Mucosa of rectum (tissue), 2 donors: ENCODE measurements at regions not wholly inside any gene's neighbourhood (a gene's known extent, or its start where the extent isn't known, plus 50 kb on each side); places are given as distances from the start of the nearest gene placed in this dataset.
"Not testable (repeated sequence)": the region's sequence is repeated elsewhere in the genome, so short reads cannot be mapped to it uniquely, and the experiment has no call there.

Experiments used
- H3K27ac ChIP-seq, 2 donors: one replicate each; pipeline ENCODE4 v1.7.0; 2013; ENCODE audit warnings: inconsistent platforms in 2 of 2, low read depth in 2 of 2, low read length in 2 of 2
- H3K27me3 ChIP-seq, 2 donors: one replicate each; pipeline ENCODE4 v1.7.0; 2013; ENCODE audit warnings: low read length in 2 of 2; ENCODE audit not compliant: control insufficient read depth in 2 of 2, insufficient read depth in 2 of 2
- H3K36me3 ChIP-seq, 2 donors: one replicate each; pipeline ENCODE4 v1.7.0; 2013; ENCODE audit warnings: low read length in 2 of 2; ENCODE audit not compliant: control insufficient read depth in 2 of 2, insufficient read depth in 2 of 2
- H3K4me1 ChIP-seq, 2 donors: one replicate each; pipeline ENCODE4 v1.7.0; 2013; ENCODE audit warnings: low read length in 2 of 2, mild to moderate bottlenecking in 1 of 2; ENCODE audit not compliant: control insufficient read depth in 2 of 2, insufficient read depth in 2 of 2
- H3K4me3 ChIP-seq, 2 donors: one replicate each; pipeline ENCODE4 v1.7.0; 2013; ENCODE audit warnings: low read length in 2 of 2
- H3K9ac ChIP-seq, 2 donors: one replicate each; pipeline ENCODE4 v1.7.0; 2013; ENCODE audit warnings: low read length in 2 of 2, low read depth in 1 of 2, mild to moderate bottlenecking in 1 of 2
- H3K9me3 ChIP-seq, 2 donors: one replicate each; pipeline ENCODE4 v1.7.0; 2013; ENCODE audit warnings: low read length in 2 of 2; ENCODE audit not compliant: control insufficient read depth in 2 of 2
- donor health status: healthy.
- donor health status: Normal muscosa, but diverticular disease.

DNA sequence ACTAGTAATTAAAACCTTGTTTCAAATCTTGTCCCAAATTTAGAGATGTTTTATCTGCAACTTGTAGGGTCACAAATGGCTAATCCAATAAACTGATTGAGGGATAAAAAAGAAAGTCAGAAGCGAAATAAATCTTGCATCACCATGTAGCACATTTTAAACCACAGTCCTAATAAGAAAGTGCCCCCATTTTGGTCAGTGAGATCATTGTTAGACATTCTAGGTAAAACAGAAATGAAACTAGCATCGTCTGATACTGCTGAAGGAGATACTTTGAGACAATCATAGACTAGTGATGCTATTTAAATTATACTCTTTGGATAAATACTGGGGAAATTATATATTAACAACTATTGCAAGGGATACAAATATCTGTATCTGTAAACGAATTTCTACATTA, 247.9 kb downstream of the AMY1C start:
- Histone ChIP-seq H3K27me3 (no peaks in the 10 kb centered on the region), H3K27ac (no peak overlapping the region), H3K9ac (no peak overlapping the region), H3K36me3 (no peaks in the 10 kb centered on the region), H3K4me1 (no peaks in the 10 kb centered on the region), H3K4me3 (no peak overlapping the region), H3K9me3 (no peaks in the 10 kb centered on the region)

DNA sequence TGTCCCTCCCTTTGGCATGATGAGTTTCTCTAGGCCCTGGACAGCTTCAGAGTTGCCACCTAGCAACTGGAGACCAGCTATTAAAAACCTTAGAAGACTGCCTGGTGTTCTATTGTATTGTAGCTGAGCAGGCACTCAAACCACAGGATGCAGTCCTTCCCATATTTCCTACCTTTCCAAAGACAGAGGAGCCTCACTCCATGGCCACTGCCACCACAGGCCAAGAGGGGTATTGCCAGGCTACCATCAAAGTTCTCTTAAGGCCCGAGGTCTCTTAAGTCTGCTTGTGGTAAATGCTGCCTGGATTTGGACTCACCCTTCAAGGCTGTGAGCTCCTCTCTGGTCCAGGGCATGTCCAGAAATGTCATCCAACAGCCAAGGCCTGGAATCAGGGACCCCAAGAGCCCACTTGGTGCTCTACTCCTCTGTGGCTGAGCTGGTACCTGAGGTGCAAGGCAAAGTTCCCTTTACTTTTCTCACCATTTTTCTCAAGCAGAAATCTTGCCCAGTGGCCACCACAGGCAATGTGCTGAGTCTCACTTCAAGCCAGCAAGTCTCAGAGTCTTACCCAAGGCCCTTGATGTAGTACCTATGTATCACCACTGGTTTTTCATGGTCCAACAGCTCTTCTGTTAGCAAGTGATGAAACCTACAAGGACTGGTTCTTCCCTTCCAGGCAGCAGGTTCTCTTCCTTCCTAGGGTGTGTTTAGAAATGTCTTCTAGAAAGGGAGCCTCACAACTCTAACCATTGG, 269.4 kb downstream of the AMY1C start:
- H3K36me3 ChIP-seq: no peaks in the 10 kb centered on the region
- H3K4me3 ChIP-seq: no peak overlapping the region
- no peaks in the 10 kb centered on the region for H3K4me1 ChIP-seq
- no peak overlapping the region for H3K9ac ChIP-seq
- no peak overlapping the region for H3K27ac ChIP-seq
- H3K27me3 ChIP-seq: no peaks in the 10 kb centered on the region
- peaks cover 0 to 2% of the 10 kb centered on the region in 2 donors for H3K9me3 ChIP-seq

DNA sequence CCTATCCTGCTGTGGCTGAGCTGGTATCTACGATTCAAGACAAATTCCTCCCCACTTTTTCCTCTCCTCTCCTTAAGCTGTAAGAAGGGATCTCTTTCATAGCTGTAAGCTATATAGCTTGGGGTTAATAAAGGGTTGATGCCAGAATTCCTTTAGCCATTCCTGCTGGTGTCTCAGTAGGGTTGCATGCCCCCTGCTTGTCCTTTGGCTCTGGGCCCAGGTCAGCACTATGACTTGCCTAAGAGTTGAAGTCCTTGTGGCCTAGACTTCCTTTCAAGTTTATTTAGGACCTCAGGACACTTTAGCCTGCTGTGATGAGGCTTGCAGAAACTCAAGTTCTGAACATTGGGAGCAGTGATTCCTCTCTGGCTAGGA, 270.0 kb downstream of the AMY1C start:
- Histone ChIP-seq H3K9ac (no peak overlapping the region), H3K4me1 (no peaks in the 10 kb centered on the region), H3K36me3 (no peaks in the 10 kb centered on the region), H3K4me3 (no peak overlapping the region), H3K27me3 (no peaks in the 10 kb centered on the region), H3K27ac (no peak overlapping the region), H3K9me3 (peaks cover 0 to 3% of the 10 kb centered on the region in 2 donors)

DNA sequence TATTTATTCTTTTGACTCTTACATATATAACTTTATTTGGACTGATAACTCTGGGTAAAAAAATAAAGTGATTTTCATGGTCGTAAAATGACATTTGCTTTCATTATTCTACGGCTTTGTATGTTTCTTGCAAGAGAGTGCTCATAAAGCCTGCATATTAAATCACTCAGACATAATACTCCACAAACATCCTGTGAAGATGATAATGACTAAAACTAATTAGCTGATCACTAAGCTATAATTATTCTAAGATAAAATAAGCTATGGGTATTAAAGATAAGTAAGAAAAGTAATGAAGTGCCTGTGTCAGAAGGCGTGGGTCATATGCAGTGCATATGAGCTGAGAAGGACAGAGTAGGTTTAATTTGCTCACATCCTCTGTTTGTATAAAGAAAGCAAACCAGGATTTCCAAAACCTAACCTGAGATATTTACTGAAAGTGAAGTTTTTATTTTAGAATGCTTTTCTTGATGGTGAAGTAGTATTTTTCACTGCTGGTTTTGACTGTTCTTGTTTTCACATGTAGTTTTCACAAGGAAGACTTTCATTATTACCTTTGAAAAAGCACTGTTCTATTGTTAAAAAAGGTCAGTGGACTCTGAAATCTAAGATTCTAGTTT, 278.8 kb downstream of the AMY1C start:
- Histone ChIP-seq H3K27me3 (no peaks in the 10 kb centered on the region), H3K4me1 (no peaks in the 10 kb centered on the region), H3K9me3 (peaks cover 0 to 1% of the 10 kb centered on the region in 2 donors), H3K27ac (no peak overlapping the region), H3K36me3 (no peaks in the 10 kb centered on the region), H3K4me3 (no peak overlapping the region), H3K9ac (no peak overlapping the region)

DNA sequence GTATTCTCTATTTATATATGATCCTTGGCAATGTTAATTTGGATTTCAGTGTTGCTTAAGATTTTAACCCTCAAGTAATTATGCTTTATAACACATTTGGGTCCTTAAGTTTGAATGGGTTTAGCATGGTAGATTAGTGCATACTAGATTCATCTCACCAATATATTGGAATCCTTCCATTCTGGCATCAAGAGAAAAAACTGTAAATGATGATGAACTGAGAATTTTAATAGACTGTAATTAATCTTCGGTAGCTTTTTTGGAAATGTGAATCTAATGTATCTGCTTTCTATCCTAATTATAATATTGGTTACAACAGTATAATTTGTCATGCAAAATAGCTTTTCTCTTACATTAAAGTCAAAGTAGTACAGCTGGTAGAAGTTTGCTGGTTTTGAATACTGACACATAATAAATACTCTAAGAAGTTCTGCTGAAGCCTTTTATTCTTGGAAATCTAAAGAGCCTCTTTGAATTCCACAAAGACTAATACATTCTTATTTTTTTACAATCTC, 279.8 kb downstream of the AMY1C start:
- Histone ChIP-seq H3K27ac (no peak overlapping the region), H3K4me1 (no peaks in the 10 kb centered on the region), H3K36me3 (no peaks in the 10 kb centered on the region), H3K9me3 (peaks cover 0 to 1% of the 10 kb centered on the region in 2 donors), H3K4me3 (no peak overlapping the region), H3K9ac (no peak overlapping the region), H3K27me3 (no peaks in the 10 kb centered on the region)

DNA sequence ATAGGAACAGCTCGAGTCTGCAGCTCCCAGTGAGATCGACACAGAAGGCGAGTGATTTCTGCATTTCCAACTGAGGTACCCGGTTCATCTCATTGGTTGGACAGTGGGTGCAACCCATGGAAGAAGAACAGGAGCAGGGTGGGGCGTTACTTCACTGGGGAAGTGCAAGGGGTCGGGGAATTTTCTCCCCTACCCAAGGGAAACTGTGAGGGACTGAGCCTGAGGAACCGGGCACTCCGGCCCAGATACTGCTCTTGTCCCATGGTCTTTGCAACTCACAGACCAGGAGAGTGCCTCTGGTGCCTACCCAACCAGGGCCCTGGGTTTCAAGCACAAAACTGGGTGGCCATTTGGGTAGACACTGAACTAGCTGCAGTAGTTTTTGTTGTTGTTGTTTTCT, 307.1 kb downstream of the AMY1C start:
- H3K27me3 ChIP-seq: no peaks in the 10 kb centered on the region
- H3K4me1 ChIP-seq: no peaks in the 10 kb centered on the region
- H3K4me3 ChIP-seq: no peak overlapping the region
- H3K9ac ChIP-seq: no peak overlapping the region
- no peaks in the 10 kb centered on the region for H3K9me3 ChIP-seq
- H3K27ac ChIP-seq: no peak overlapping the region
- H3K36me3 ChIP-seq: no peaks in the 10 kb centered on the region

DNA sequence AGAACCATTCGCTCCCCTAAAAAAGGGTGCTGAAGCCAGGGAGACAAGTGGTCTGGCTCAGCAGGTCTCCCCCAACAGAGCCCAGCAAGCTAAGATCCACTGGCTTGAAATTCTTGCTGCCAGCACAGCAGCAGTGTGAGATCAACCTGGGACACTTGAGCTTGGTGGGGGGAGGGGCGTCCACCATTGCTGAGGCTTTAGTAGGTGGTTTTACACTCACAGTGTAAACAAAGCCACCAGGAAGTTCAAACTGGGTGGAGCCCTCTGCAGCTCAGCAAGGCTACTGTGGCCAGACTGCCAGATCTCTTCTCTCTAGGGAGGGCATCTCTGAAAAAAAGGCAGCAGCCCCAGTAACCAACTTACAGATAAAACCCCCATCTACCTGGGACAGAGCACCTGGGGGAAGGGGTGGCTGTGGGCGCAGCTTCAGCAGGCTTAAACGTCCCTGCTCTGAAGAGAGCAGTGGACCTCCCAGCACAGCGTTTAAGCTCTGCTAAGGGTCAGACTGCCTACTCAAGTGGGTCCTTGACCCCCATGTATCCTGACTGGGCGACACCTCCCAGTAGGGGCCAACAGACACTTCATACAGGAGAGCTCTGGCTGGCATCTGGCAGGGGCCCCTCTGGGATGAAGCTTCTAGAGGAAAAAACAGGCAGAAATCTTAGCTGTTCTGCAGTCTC, 307.7 kb downstream of the AMY1C start:
- H3K27ac ChIP-seq, H3K27me3 ChIP-seq, H3K4me3 ChIP-seq, H3K4me1 ChIP-seq, H3K9me3 ChIP-seq, H3K9ac ChIP-seq, H3K36me3 ChIP-seq: not testable (repeated sequence)

DNA sequence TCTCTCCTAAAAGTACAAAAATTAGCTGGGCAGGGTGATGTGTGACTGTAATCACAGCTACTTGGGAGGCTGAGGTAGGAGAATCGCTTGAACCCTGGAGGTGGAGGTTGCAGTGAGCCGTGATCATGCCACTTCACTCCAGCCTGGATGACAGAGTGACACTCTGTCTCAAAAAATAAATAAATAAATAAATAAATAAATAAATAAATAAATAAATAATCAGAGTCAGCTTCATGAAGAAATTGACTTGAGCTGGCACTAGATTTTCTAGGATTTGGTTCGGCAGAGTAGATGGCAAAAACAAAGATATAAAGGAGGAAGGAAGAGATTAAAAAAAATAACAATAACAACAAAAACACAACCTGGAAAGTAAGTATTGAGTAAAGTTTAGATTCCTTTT, 311.9 kb downstream of the AMY1C start:
- H3K27me3 ChIP-seq, H3K4me3 ChIP-seq, H3K9me3 ChIP-seq, H3K36me3 ChIP-seq, H3K4me1 ChIP-seq, H3K27ac ChIP-seq, H3K9ac ChIP-seq: not testable (repeated sequence)

DNA sequence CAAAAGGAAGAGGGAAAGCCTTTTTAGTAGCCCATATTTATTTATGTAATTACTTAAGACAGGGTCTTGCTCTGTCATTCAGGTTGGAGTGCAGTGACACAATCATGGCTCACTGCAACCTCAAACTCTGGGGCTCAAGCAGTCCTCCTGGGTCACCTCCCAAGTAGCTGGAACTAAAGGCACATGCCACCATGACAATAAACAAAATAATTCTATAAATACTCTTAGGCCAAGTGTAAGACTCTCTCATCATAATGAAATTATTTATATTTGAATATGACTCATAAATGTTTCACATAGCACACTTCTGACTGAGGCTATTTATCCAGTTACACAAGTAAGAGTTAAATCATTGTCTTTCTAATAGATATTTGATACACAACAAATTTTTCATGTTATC, 314.7 kb downstream of the AMY1C start:
- Histone ChIP-seq H3K27me3 (no peaks in the 10 kb centered on the region), H3K36me3 (no peaks in the 10 kb centered on the region), H3K4me1 (no peaks in the 10 kb centered on the region), H3K27ac (no peak overlapping the region), H3K9me3 (peaks cover 0 to 3% of the 10 kb centered on the region in 2 donors), H3K9ac (no peak overlapping the region), H3K4me3 (no peak overlapping the region)

DNA sequence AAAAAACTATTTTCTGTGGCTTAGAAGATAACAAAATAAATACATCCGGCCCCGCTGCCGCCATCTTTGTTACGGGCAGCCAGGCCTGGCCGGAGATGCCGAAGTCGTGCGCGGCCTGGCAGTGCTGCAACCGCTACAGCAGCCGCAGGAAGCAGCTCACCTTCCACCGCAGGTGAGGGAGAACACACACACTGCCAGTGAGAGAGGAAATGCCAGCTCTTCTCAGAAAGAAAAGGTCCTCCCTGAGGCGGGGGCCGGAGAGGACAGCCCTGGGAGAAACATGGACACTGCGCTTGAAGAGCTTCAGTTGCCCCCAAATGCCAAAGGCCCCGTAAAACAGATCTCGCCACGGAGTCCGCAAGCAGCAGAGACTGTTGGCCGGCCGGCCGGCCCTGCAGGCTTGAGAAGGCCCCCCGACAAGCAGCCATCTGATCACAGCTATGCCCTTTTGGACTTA, 323.2 kb downstream of the AMY1C start:
- Histone ChIP-seq H3K36me3 (no peaks in the 10 kb centered on the region), H3K4me3 (no peak overlapping the region), H3K9ac (no peak overlapping the region), H3K4me1 (no peaks in the 10 kb centered on the region), H3K27ac (no peak overlapping the region), H3K27me3 (no peaks in the 10 kb centered on the region), H3K9me3 (peaks cover 0 to 3% of the 10 kb centered on the region in 2 donors)
